ENCODE measurements at regions not wholly inside any gene's neighbourhood (a gene's known extent, or its start where the extent isn't known, plus 50 kb on each side); places are given as distances from the start of the nearest gene placed in this dataset.

- dilution Hi-C loops (cut with MboI; ENCODE audit: extremely low pct_ligation_motif_present, low sequenced_read_pairs) = no loop called here
- Histone ChIP-seq H4K20me1 (ENCODE audit: control insufficient read depth, extremely low read depth, insufficient read depth, low read length) (no peaks in the 10 kb centered on the region), H3K9me3 (ENCODE audit: control insufficient read depth, low read depth, low read length) (no peaks in the 10 kb centered on the region), H3K27ac (ENCODE audit: control insufficient read depth, insufficient read depth, low read length) (no peak overlapping the region), H3K9me1 (ENCODE audit: control insufficient read depth, extremely low read depth, insufficient read depth, low read length) (no peaks in the 10 kb centered on the region), H3K27me3 (ENCODE audit: control insufficient read depth, extremely low read depth, insufficient read depth, low read length) (no peaks in the 10 kb centered on the region), H3K36me3 (ENCODE audit: control insufficient read depth in 2 of 2, extremely low read depth in 1 of 2, insufficient read depth in 2 of 2, low read length in 2 of 2) (no peaks in the 10 kb centered on the region), H3K79me2 (ENCODE audit: control insufficient read depth, insufficient read depth, low read length) (no peaks in the 10 kb centered on the region), H3K4me2 (ENCODE audit: control insufficient read depth, extremely low read depth, insufficient read depth, low read depth, low read length) (no peak overlapping the region), H3K9ac (ENCODE audit: control insufficient read depth, extremely low read depth, insufficient read depth, low read length) (no peak overlapping the region), H2AFZ (ENCODE audit: control insufficient read depth, low read length) (no peak overlapping the region), H3K4me3 (ENCODE audit: control insufficient read depth in 2 of 3, extremely low read depth in 1 of 3, insufficient read depth in 2 of 3, low read depth in 1 of 3, low read length in 3 of 3) (no peak overlapping the region), H3K4me1 (ENCODE audit: control insufficient read depth, extremely low read depth, insufficient read depth, low read length) (no peaks in the 10 kb centered on the region)
- FAIRE-seq (no peak), DNase-seq (ENCODE audit: low read depth, low spot score) (no peak)
- TF ChIP-seq CTCF (optimal IDR thresholded peaks at IDR 0.05 in 1 of 3, IDR thresholded peaks at IDR 0.05 in 1 of 3, conservative IDR thresholded peaks at IDR 0.05 in 1 of 3; ENCODE audit: extremely low read depth in 1 of 3, insufficient read depth in 2 of 3, low read length in 3 of 3) (no peak), EZH2 (IDR thresholded peaks at IDR 0.05; ENCODE audit: low read length) (no peak)
Measured at GRCh38 chr5:15079566-15079965, 208.0 kb upstream of the ANKH start.

GRCh38 chr5:15074651-15075050, 203.1 kb upstream of the ANKH start:
- H3K4me3 ChIP-seq (ENCODE audit: control insufficient read depth in 2 of 3, extremely low read depth in 1 of 3, insufficient read depth in 2 of 3, low read depth in 1 of 3, low read length in 3 of 3) = no peak overlapping the region
- FAIRE-seq (no peak), DNase-seq (ENCODE audit: low read depth, low spot score) (no peak)
- H3K27ac ChIP-seq (ENCODE audit: control insufficient read depth, insufficient read depth, low read length) = no peak overlapping the region
- H3K4me2 ChIP-seq (ENCODE audit: control insufficient read depth, extremely low read depth, insufficient read depth, low read depth, low read length) = no peak overlapping the region
- no peaks in the 10 kb centered on the region for H4K20me1 ChIP-seq (ENCODE audit: control insufficient read depth, extremely low read depth, insufficient read depth, low read length)
- no peaks in the 10 kb centered on the region for H3K79me2 ChIP-seq (ENCODE audit: control insufficient read depth, insufficient read depth, low read length)
- H3K27me3 ChIP-seq (ENCODE audit: control insufficient read depth, extremely low read depth, insufficient read depth, low read length) = no peaks in the 10 kb centered on the region
- no peaks in the 10 kb centered on the region for H3K9me1 ChIP-seq (ENCODE audit: control insufficient read depth, extremely low read depth, insufficient read depth, low read length)
- dilution Hi-C loops (cut with MboI; ENCODE audit: extremely low pct_ligation_motif_present, low sequenced_read_pairs) = no loop called here
- TF ChIP-seq EZH2 (IDR thresholded peaks at IDR 0.05; ENCODE audit: low read length) = no peak
- TF ChIP-seq CTCF (optimal IDR thresholded peaks at IDR 0.05 in 1 of 3, IDR thresholded peaks at IDR 0.05 in 1 of 3, conservative IDR thresholded peaks at IDR 0.05 in 1 of 3; ENCODE audit: extremely low read depth in 1 of 3, insufficient read depth in 2 of 3, low read length in 3 of 3) = no peak
- no peak overlapping the region for H3K9ac ChIP-seq (ENCODE audit: control insufficient read depth, extremely low read depth, insufficient read depth, low read length)
- H2AFZ ChIP-seq (ENCODE audit: control insufficient read depth, low read length) = no peak overlapping the region
- no peaks in the 10 kb centered on the region for H3K36me3 ChIP-seq (ENCODE audit: control insufficient read depth in 2 of 2, extremely low read depth in 1 of 2, insufficient read depth in 2 of 2, low read length in 2 of 2)
- no peaks in the 10 kb centered on the region for H3K4me1 ChIP-seq (ENCODE audit: control insufficient read depth, extremely low read depth, insufficient read depth, low read length)
- H3K9me3 ChIP-seq (ENCODE audit: control insufficient read depth, low read depth, low read length) = no peaks in the 10 kb centered on the region
